GM21360 (cell line): ENCODE measurements at regions not wholly inside any gene's neighbourhood (a gene's known extent, or its start where the extent isn't known, plus 50 kb on each side); places are given as distances from the start of the nearest gene placed in this dataset.

Source experiments
- ATAC-seq: cut with Tn5 transposase; IDR thresholded peaks from one replicate; pipeline ENCODE4 v1.9.1; 2021; ENCODE audit warnings: mild to moderate bottlenecking, moderate library complexity; ENCODE audit not compliant: unreplicated experiment

- no peak for ATAC-seq
Observed at GRCh38 chr1:232291681-232292080, 338.3 kb downstream of the SIPA1L2 start.

GRCh38 chr1:232291261-232291660 is 338.7 kb downstream of the SIPA1L2 start:
- no peak for ATAC-seq

DNA sequence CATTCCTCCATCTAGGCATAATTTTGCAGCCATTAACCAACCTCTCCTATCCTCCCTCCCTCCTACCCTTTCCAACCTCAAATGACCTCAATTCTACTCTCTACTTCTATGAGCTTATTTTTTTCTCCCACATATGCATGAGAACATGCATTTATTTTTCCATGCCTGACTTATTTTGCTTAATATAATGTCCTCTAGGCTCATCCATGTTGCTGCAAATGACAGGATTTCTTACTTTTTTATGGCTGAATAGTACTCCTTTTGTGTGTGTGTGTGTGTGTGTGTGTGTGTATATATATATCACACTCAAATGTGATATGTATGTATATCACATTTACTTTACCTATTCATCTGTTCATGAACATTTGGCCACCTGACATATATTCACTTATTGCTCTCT is 339.4 kb downstream of the SIPA1L2 start:
- ATAC-seq, result no peak

GRCh38 chr1:232287676-232288569 is 342.0 kb downstream of the SIPA1L2 start:
- no peak for ATAC-seq

DNA sequence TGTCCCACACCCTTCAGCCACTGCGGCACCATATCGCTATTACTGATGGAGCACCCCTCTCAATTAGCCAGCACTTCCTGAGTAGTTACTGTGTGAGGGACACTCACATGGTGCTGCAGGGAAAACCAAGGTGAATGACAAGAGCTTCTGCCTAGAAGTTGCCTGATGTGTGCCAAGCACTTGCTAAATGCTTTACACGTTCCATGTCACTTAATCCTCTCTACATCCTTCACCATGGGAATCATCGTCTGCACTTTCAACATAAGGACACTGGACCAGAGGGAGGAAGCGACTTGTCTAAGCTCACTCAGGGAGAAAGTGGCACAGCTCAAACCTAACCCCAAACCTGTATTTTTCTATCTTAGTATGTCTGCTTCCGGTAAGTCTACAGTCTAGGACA is 344.8 kb downstream of the SIPA1L2 start:
- ATAC-seq, result no peak

GRCh38 chr1:232283864-232284263 is 346.1 kb downstream of the SIPA1L2 start:
- ATAC-seq, result no peak

- ATAC-seq, result no peak
Observed at GRCh38 chr1:232282498-232282897, 347.4 kb downstream of the SIPA1L2 start.

DNA sequence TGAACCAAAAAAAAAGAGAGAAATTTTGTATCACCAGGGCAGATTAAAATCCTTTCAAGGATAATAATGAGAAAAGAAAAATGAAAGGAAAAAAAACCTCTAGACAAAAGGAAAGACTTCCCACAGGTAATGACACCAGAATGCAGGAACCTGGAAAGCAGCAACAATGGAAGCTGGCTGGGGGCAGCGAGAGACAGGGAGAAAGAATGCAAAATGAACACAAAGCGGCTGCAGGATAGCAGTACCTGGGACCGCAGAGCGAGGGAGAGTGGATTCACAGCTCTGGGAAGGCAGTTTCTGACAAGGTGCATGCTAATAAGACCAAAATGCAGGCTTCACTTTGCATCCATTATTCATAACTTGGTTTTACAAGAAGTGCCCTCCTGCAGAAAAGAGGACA is 349.0 kb downstream of the SIPA1L2 start:
- ATAC-seq, result no peak

DNA sequence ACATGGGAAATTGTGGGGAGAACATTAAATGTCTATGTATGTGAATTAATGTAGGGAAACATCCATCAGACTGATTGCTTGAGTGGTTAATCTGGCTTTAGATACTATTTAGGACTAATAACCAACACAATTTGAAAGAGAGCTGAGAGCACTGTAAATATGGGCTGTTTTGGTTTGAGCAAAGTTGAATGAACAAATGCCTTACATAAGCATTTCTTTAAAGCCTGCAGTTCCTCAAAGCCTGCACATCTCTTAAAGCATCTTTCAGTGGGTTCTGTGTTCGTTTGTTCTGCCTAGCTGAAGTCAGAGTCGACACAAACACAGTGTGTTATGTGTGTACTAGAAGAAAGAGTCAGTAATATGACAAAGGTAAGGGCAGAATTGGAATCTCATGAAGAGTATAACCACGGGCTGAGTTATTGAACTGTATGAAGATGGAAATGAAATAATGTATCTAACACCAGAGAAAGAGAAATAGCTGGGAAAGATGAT is 350.0 kb downstream of the SIPA1L2 start:
- ATAC-seq, result no peak

GRCh38 chr1:232278925-232279324 is 351.0 kb downstream of the SIPA1L2 start:
- no peak for ATAC-seq

GRCh38 chr1:232276651-232277050 is 353.3 kb downstream of the SIPA1L2 start:
- ATAC-seq, result no peak

DNA sequence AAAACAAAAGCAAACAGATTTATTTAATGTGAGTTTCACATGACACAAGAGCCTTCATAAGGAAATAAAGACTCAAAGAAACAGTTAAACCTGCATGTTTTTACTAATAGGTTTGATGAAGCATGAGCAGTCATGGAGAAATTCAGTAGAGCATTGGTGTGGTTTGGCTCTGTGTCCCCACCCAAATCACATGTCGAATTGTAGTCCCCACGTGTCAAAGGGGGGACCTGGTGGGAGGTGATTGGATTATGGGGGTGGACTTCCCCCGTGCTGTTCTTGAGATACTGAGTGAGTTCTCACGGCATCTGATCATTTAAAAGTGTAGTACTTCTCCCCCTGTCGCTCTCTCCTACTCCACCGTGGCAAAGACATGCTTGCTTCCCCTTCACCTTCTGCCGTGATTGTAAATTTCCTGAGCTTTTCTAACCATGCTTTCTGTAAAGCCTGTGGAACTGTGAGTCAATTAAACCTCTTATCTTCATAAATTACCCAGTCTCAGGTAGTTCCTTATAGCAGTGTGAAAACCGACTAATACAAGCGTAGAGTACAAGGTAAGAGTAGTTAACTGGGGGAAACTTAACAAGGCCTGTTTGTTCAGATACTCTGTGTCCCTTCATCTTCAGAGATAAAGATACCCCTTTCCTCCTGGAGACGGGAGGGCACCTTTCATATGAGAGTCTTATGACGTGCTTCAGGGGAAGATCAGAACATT is 354.8 kb downstream of the SIPA1L2 start:
- ATAC-seq, result no peak

DNA sequence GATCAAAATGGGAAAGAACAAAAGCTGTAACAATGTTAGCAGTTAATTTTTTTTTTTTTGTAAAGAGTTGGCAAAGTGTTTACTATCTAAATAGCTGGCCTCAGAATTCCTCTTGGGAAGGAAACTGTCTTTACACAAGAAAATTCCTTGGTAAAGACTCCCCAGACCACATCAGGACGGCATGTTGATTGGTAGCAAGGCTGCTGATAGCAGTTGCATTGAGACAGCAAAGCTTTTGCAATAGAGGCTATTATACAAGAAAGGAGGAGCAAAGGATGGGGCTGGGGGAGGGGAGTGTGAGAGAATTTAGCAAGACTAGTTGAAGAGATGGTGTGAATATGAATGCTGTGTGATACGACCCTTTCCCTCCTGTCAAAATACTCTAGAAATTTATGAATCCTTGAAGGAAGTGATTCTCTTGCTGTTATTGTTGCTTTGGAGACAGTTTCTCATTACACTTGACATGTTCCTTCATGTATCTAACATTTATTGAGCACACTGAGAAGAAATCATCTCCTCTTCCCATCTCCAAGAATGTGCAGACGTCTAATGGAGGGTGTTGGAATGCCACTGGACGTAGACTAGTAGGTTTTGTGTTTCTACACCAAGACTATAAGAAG is 355.6 kb downstream of the SIPA1L2 start:
- ATAC-seq, result no peak

GRCh38 chr1:232273011-232273410 is 356.9 kb downstream of the SIPA1L2 start:
- ATAC-seq, result no peak

DNA sequence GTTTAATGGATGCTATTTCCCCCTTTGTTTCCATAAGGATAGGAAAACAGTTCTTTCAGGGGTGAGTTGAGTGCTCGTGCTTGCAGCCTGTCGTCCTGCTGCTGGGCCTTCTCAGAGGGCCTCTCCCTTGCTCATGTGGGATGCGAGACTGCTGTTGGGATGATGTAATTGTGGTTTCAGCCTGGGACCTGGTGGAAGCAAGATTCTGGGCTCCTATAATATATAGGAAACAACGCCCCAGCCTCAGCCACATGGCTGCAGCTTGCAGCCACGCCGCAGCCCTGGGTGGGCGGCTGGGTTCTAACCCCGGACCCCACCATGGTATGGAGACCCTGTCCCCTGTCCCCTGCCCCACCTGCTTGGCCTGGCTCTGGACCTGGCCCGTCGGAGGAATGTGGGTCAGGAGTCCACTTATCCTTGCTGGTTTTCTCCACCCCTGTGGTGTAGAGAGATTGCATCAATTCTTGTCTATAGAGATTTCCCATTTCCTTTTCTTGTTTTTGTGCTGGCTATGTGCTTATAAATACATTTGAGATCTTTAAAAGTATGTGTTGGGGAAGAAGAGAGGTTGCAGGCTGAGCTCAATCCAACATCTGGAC is 357.8 kb downstream of the SIPA1L2 start:
- ATAC-seq, result no peak

DNA sequence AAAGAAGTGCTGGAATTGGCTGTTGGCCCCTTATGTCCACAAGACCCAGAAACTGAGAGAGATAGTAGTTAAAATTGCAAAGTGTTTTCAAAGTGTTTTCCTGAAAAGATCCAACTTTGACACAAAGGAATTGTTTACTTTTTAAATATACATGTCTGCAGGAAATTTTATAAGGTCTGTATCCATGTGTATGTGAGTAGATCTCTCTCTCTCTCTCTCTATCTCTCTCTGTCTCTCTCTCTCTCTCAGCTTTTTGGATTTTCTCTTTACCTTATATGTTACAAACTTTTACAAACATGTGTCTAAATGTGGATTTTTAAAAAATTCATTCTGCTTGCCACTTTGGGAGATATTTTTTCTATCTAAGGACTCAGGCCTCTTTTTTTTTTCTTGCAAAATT is 358.6 kb downstream of the SIPA1L2 start:
- ATAC-seq, result no peak

GRCh38 chr1:232269988-232270387 is 359.9 kb downstream of the SIPA1L2 start:
- ATAC-seq, result no peak

GRCh38 chr1:232267837-232268598 is 361.9 kb downstream of the SIPA1L2 start:
- no peak for ATAC-seq

DNA sequence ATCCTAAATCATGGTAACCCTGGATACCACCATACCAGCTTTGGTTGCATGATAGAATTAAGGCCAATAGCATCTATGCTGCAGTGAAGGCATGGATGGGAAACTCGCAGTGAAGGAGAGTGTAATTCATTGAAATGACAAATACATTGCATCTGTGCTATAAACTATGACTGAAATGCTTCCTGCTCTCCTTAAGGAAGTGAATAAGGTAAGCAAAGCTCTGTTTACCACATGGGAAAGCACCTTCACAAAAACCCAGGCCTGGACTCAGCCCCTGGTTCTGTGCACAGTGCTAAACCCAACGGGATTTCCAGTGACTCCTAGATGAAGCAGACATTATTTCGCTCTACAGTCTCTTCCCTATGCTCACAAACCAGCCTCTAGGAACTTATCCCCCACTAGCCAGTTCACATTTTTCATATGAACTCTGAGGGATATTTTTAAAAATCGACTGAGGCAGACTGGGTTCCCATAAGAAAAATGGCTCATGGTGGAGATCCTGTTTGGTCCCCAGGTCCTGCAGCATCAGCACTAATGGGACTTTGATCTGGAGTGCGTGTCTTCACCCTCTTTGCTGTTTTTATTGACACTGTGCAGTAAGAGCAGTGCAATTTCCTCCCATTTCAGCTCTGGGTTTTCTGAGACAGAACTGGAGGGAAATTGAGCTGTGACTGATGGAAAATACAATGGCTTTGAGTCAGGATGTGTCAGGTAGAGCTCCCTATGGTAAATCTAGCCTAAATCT is 362.7 kb downstream of the SIPA1L2 start:
- no peak for ATAC-seq

- ATAC-seq, result no peak
Observed at GRCh38 chr1:232263452-232263851, 366.5 kb downstream of the SIPA1L2 start.
